Motor neuron (in vitro differentiated cells): ENCODE measurements at regions not wholly inside any gene's neighbourhood (a gene's known extent, or its start where the extent isn't known, plus 50 kb on each side); places are given as distances from the start of the nearest gene placed in this dataset.

Source experiments
- ATAC-seq, 8 experiments: fragments of 200-7000 bp; cut with Tn5 transposase; replicated peaks in 6 of 8; 2 replicates each; pipeline ENCODE4 v1.8.0; 2021; ENCODE audit warnings: mild to moderate bottlenecking in 8 of 8, moderate library complexity in 8 of 8
- H3K27ac ChIP-seq, 2 donors: fragments of 250-450 bp; sonication (Bioruptor Pico); 2 replicates each; pipeline ENCODE4 v1.9.0; 2021; ENCODE audit warnings: antibody characterized with exemption in 2 of 2, mild to moderate bottlenecking in 2 of 2, moderate library complexity in 1 of 2
- H3K4me1 ChIP-seq, 2 donors: fragments of 250-450 bp; sonication (Bioruptor Pico); replicated peaks in 1 of 2; 2 replicates each; pipeline ENCODE4 v1.6.1; 2021; ENCODE audit warnings: antibody characterized with exemption in 2 of 2, mild to moderate bottlenecking in 2 of 2, moderate library complexity in 1 of 2
- H3K4me3 ChIP-seq, 5 donors: fragments of 250-450 bp; sonication (Bioruptor Pico); 2 replicates each; pipeline ENCODE4 v1.9.0; 2021; ENCODE audit warnings: antibody characterized with exemption in 5 of 5, mild to moderate bottlenecking in 5 of 5, moderate library complexity in 4 of 5
- WGBS, 10 experiments: fragments of 450-650 bp; shearing (Covaris generic); methylation state at CpG; one replicate each; pipeline ENCODE4 v1.0.0; 2022; 5-methylcytosine and 5-hydroxymethylcytosine counted together
- in situ Hi-C, 9 experiments: fragments of 400-800 bp; cut with MboI; loops; one replicate each; pipeline ENCODE4 v1.15.0; 2021; ENCODE audit warnings: low sequenced_read_pairs in 9 of 9, low pct_unique_long_range_greater_than_20kb in 2 of 9; ENCODE audit not compliant: unreplicated experiment in 9 of 9

- in situ Hi-C loops: no loop called here
- 0% methylated on average over 1 of the region's 3 CpGs; no CpG with 5 or more reads in 9 of the 10 experiments for WGBS, 10 experiments
- ATAC-seq: peak in 1 of 8 experiments; percentile 13
- Histone ChIP-seq H3K27ac (no peak overlapping the region), H3K4me1 (peaks cover 0 to 3% of the 10 kb centered on the region in 2 donors), H3K4me3 (no peak overlapping the region)
Measured at GRCh38 chr12:110972866-110973265, 52.5 kb upstream of the MYL2 start.

- 17 to 88% (median 70%) methylated on average over 2 to 10 of the region's 12 CpGs; no CpG with 5 or more reads in 2 of the 10 experiments for WGBS, 10 experiments
- no peak for ATAC-seq
- in situ Hi-C loops: no loop called here
- Histone ChIP-seq H3K4me1 (peaks cover 0 to 3% of the 10 kb centered on the region in 2 donors), H3K27ac (no peak overlapping the region), H3K4me3 (no peak overlapping the region)
Measured at GRCh38 chr12:110971936-110972335, 51.6 kb upstream of the MYL2 start.

- in situ Hi-C loops: no loop called here
- ATAC-seq: no peak
- 0 to 100% (median 75%) methylated on average over 1 of the region's 1 CpG; no CpG with 5 or more reads in 5 of the 10 experiments for WGBS, 10 experiments
- H3K4me3 ChIP-seq: no peak overlapping the region
- H3K4me1 ChIP-seq: peaks cover 3 to 4% of the 10 kb centered on the region in 2 donors
- H3K27ac ChIP-seq: no peak overlapping the region
Measured at GRCh38 chr12:110971189-110971920, 51.0 kb upstream of the MYL2 start.
